Spleen (tissue), 11 donors: ENCODE measurements at regions not wholly inside any gene's neighbourhood (a gene's known extent, or its start where the extent isn't known, plus 50 kb on each side); places are given as distances from the start of the nearest gene placed in this dataset.

ENCODE experiments used
- DNase-seq: peaks from one replicate; pipeline ENCODE4 v3.0.0-alpha.2; 2020
- H3K27ac ChIP-seq, 8 donors: fragments of 200-600 bp; sonication (generic) in 7 of 8; 1 replicate in 4 of 8; 2 replicates in 4 of 8; pipeline versions ENCODE4 v1.5.0 to v1.8.0; 2016 to 2021; ENCODE audit warnings: inconsistent platforms in 4 of 8, mild to moderate bottlenecking in 4 of 8, moderate library complexity in 1 of 8
- H3K27me3 ChIP-seq, 7 donors: fragments of 200-600 bp; sonication (generic) in 6 of 7; replicated peaks in 1 of 7; 1 replicate in 4 of 7; 2 replicates in 3 of 7; pipeline versions ENCODE4 v1.5.0 to v1.8.0; 2016 to 2021; ENCODE audit warnings: inconsistent platforms in 3 of 7, mild to moderate bottlenecking in 1 of 7
- H3K36me3 ChIP-seq, 6 donors: fragments of 200-600 bp; sonication (generic) in 5 of 6; 1 replicate in 4 of 6; 2 replicates in 2 of 6; pipeline versions ENCODE4 v1.5.0 to v1.8.0; 2016 to 2021; ENCODE audit warnings: inconsistent platforms in 2 of 6
- H3K4me1 ChIP-seq, 6 donors: fragments of 200-600 bp; sonication (generic) in 5 of 6; 1 replicate in 3 of 6; 2 replicates in 3 of 6; pipeline versions ENCODE4 v1.5.0 to v1.8.0; 2016 to 2021; ENCODE audit warnings: inconsistent platforms in 3 of 6
- H3K4me3 ChIP-seq, 8 donors: fragments of 200-600 bp; sonication (generic) in 7 of 8; 1 replicate in 4 of 8; 2 replicates in 4 of 8; pipeline versions ENCODE4 v1.5.0 to v1.8.0; 2016 to 2021; ENCODE audit warnings: inconsistent platforms in 4 of 8, mild to moderate bottlenecking in 4 of 8, moderate library complexity in 2 of 8
- H3K9me3 ChIP-seq, 8 donors: fragments of 200-600 bp; sonication (generic) in 7 of 8; 1 replicate in 4 of 8; 2 replicates in 4 of 8; pipeline versions ENCODE4 v1.5.0 to v1.8.0; 2016 to 2021; ENCODE audit warnings: inconsistent platforms in 4 of 8
- CTCF ChIP-seq, 11 experiments: fragments of 200-600 bp in 7 of 11; fragments of 450-650 bp in 4 of 11; sonication (generic) in 4 of 11; IDR thresholded peaks in 8 of 11; conservative IDR thresholded peaks in 3 of 11; 1 replicate in 7 of 11; 2 replicates in 4 of 11; pipeline versions ENCODE4 v1.4.0 to v1.8.0; 2016 to 2021; ENCODE audit warnings: antibody characterized with exemption in 11 of 11, inconsistent platforms in 4 of 11, mild to moderate bottlenecking in 1 of 11
- POLR2A ChIP-seq, 3 donors: fragments of 450-650 bp; IDR thresholded peaks; one replicate each; pipeline ENCODE4 v1.5.1; 2017; ENCODE audit warnings: antibody characterized with exemption in 3 of 3, mild to moderate bottlenecking in 1 of 3
- POLR2AphosphoS5 ChIP-seq, 3 donors: sonication (generic); formaldehyde crosslinking; IDR thresholded peaks; one replicate each; pipeline ENCODE4 v1.5.1; 2017; ENCODE audit warnings: antibody characterized with exemption in 3 of 3
- WGBS, 5 donors: extraction: QIAGEN DNeasy Blood & Tissue Kit in 3 of 5; methylation state at CpG; one replicate each; pipeline versions ENCODE4 v1.1.5 to v1.1.7; 2013 to 2018; 5-methylcytosine and 5-hydroxymethylcytosine counted together
- intact Hi-C: fragments of 100-400 bp; cut with DNase I; formaldehyde crosslinking; loops from one replicate; pipeline ENCODE4 v1.15.0; 2023; ENCODE audit warnings: low total_unique reads
- donor health status: healthy with polysubstance abuse.
- donor health status: DM: no; HTN: no; CAD: no; lungs with moderate emphysema.
- donor health status: DM: no; HTN: no; CAD: no.
- donor health status: Bipolar disorder and iron deficiency.
- donor health status: healthy.
- donor health status: DM: no; HTN: no; CAD: no.
- donor health status: DM: yes; HTN: yes; CAD: no.

DNA sequence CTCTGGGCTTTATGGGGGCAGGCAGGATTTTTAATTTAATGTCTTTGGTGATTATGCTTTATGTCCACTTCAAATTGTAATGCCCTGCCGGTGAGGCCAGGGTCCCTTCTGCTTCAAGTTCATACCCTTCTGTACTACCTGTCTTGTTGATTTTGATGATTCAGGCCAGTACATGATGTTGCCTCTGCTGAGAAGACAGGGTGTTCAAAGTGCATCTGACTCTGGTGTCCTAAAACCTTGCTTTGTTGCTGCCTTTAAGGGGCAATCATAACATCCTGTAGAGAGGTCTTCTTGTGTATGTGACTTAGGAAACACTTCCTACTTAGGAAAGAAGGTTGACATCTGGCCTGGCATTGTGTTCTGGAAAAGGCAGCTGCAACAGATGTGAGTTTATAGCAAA lies 113.2 kb downstream of the TMEM170B start:
- intact Hi-C loops: loop anchor here (5.0 to 10.0 kb wide), 2 partner anchors 592 to 1244 kb away; no protein-coding TSS in a partner anchor
- whole genome bisulfite sequencing, 5 donors: 46 to 73% (median 65%) methylated on average over 1 of the region's 1 CpG
- H3K4me1 ChIP-seq: peaks cover 0 to 50% (median 20%) of the 10 kb centered on the region in 6 donors
- peaks cover 0 to 8% (median 0%) of the 10 kb centered on the region in 8 donors for H3K9me3 ChIP-seq
- peaks cover 0 to 15% (median 0%) of the 10 kb centered on the region in 7 donors for H3K27me3 ChIP-seq
- TF ChIP-seq CTCF (IDR thresholded peaks at IDR 0.05 in 8 of 11, conservative IDR thresholded peaks at IDR 0.05 in 3 of 11) (no peak), POLR2A (IDR thresholded peaks at IDR 0.05) (no peak), POLR2AphosphoS5 (IDR thresholded peaks at IDR 0.05) (no peak)
- no peak overlapping the region for H3K4me3 ChIP-seq
- no peaks in the 10 kb centered on the region for H3K36me3 ChIP-seq
- peak overlapping the region in 6 of 8 donors; percentile 38 to 66 (median 61) for H3K27ac ChIP-seq
- DNase-seq: no peak

DNA sequence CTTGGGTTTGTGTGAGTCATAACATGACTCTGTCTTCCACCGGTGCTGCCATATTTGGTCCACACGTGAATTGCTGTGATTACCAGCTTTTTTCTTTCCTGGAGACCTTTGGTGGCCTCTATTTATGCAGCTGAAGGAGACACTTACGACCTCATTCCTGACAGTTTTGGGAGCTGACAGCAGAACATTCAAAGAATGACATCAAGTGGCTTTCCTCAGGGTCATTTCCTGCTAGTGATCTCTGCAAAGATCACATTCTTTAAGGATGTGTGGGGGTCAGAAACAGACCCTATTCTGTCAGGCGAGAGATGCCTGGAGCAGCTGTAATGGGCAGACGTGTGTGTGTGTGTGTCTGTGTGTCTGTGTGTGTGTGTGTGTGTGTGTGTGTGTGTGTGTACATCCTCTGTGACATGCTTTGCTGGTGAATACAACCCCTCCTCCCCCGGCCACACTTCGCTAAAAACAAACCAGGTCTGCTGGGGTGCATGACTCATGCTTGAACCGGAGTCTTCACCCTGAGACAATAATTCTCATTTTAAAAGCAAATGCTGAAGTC lies 115.6 kb downstream of the TMEM170B start:
- peaks cover 0 to 16% (median 0%) of the 10 kb centered on the region in 7 donors for H3K27me3 ChIP-seq

DNA sequence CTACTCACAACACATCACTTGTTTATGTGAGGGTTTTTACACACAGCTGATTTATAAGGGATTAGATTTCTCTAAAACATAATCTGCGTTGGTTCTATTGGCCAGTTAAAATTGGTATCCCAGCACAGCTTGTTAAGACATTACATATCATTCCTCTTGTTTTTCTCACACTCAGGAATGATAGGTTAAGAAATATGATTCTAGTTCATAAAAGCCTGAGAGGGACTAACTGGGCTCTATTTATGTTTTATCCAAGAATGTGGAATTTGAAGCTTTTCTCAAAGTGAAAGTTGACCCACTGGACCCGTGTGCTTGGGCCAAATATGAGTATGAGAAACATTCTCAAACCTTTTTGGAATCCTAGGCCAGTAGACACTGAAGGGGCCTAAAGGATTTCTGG lies 117.3 kb downstream of the TMEM170B start:
- WGBS, 5 donors: 75 to 87% (median 80%) methylated on average over 2 of the region's 2 CpGs
- TF ChIP-seq POLR2A (IDR thresholded peaks at IDR 0.05) (no peak), POLR2AphosphoS5 (IDR thresholded peaks at IDR 0.05) (no peak), CTCF (IDR thresholded peaks at IDR 0.05 in 8 of 11, conservative IDR thresholded peaks at IDR 0.05 in 3 of 11) (no peak)
- H3K36me3 ChIP-seq: no peaks in the 10 kb centered on the region
- peaks cover 0 to 16% (median 0%) of the 10 kb centered on the region in 7 donors for H3K27me3 ChIP-seq
- H3K4me1 ChIP-seq: peaks cover 0 to 51% (median 24%) of the 10 kb centered on the region in 6 donors
- intact Hi-C loops: loop anchor here (2.0 to 10.0 kb wide), 3 partner anchors 587 to 1240 kb away; no protein-coding TSS in a partner anchor
- H3K4me3 ChIP-seq: no peak overlapping the region
- H3K27ac ChIP-seq: no peak overlapping the region
- H3K9me3 ChIP-seq: no peaks in the 10 kb centered on the region
- DNase-seq: no peak

More for the DNA sequence above, 115.6 kb downstream of the TMEM170B start:
- intact Hi-C loops: loop anchor here (5.0 to 10.0 kb wide), 2 partner anchors 589 to 1242 kb away; no protein-coding TSS in a partner anchor
- H3K36me3 ChIP-seq: no peaks in the 10 kb centered on the region
- H3K27ac ChIP-seq: peak overlapping the region in 3 of 8 donors; percentile 17 to 41 (median 23)
- peaks cover 0 to 4% (median 0%) of the 10 kb centered on the region in 8 donors for H3K9me3 ChIP-seq
- WGBS, 5 donors: 25 to 54% (median 32%) methylated on average over 5 to 8 of the region's 8 CpGs
- no peak for TF ChIP-seq CTCF (IDR thresholded peaks at IDR 0.05 in 8 of 11, conservative IDR thresholded peaks at IDR 0.05 in 3 of 11)
- no peak for TF ChIP-seq POLR2AphosphoS5 (IDR thresholded peaks at IDR 0.05)
- no peak for TF ChIP-seq POLR2A (IDR thresholded peaks at IDR 0.05)
- H3K4me3 ChIP-seq: no peak overlapping the region
- peaks cover 0 to 55% (median 24%) of the 10 kb centered on the region in 6 donors for H3K4me1 ChIP-seq
- no peak for DNase-seq

- intact Hi-C loops: loop anchor here (10.0 kb wide), 1 partner anchor 1238 kb away; no protein-coding TSS in a partner anchor
- peaks cover 0 to 40% (median 13%) of the 10 kb centered on the region in 6 donors for H3K4me1 ChIP-seq
- no peaks in the 10 kb centered on the region for H3K9me3 ChIP-seq
- H3K27ac ChIP-seq: no peak overlapping the region
- DNase-seq: no peak
- H3K4me3 ChIP-seq: no peak overlapping the region
- H3K27me3 ChIP-seq: peaks cover 0 to 16% (median 0%) of the 10 kb centered on the region in 7 donors
- no peak for TF ChIP-seq POLR2AphosphoS5 (IDR thresholded peaks at IDR 0.05)
- TF ChIP-seq CTCF (IDR thresholded peaks at IDR 0.05 in 8 of 11, conservative IDR thresholded peaks at IDR 0.05 in 3 of 11): no peak
- TF ChIP-seq POLR2A (IDR thresholded peaks at IDR 0.05): no peak
- 76 to 93% (median 81%) methylated on average over 7 of the region's 7 CpGs for WGBS, 5 donors
- no peaks in the 10 kb centered on the region for H3K36me3 ChIP-seq
Observed at GRCh38 chr6:11656491-11656890, 118.9 kb downstream of the TMEM170B start.
